Loucy (cell line): ENCODE measurements at regions not wholly inside any gene's neighbourhood (a gene's known extent, or its start where the extent isn't known, plus 50 kb on each side); places are given as distances from the start of the nearest gene placed in this dataset.

Experiments used
- H2AFZ ChIP-seq: fragments of 200-600 bp; sonication (generic); 2 replicates; pipeline ENCODE4 v1.6.0; 2016; ENCODE audit warnings: antibody characterized with exemption, mild to moderate bottlenecking, low read length, moderate library complexity
- H3F3A ChIP-seq: fragments of 200-600 bp; 2 replicates; pipeline ENCODE4 v1.6.0; 2016; ENCODE audit warnings: antibody characterized with exemption, low read depth, mild to moderate bottlenecking
- H3K27me3 ChIP-seq: fragments of 200-600 bp; sonication (generic); 2 replicates; pipeline ENCODE4 v1.6.1; 2014; ENCODE audit warnings: low read length, mild to moderate bottlenecking; ENCODE audit not compliant: insufficient read depth, poor library complexity, severe bottlenecking
- H3K36me3 ChIP-seq: fragments of 200-600 bp; sonication (generic); 2 replicates; pipeline ENCODE4 v1.6.1; 2016; ENCODE audit warnings: low read length; ENCODE audit not compliant: insufficient read depth
- H3K4me1 ChIP-seq: fragments of 200-600 bp; sonication (generic); 2 replicates; pipeline ENCODE4 v1.5.1; 2014; ENCODE audit warnings: low read length, mild to moderate bottlenecking; ENCODE audit not compliant: insufficient read depth, poor library complexity, severe bottlenecking
- H3K4me2 ChIP-seq: fragments of 200-600 bp; sonication (generic); 2 replicates; pipeline ENCODE4 v1.6.0; 2014; ENCODE audit warnings: antibody characterized with exemption, low read length, low read depth, mild to moderate bottlenecking; ENCODE audit not compliant: poor library complexity, severe bottlenecking
- H3K4me3 ChIP-seq: fragments of 200-600 bp; sonication (generic); 2 replicates; pipeline ENCODE4 v1.5.1; 2014; ENCODE audit warnings: low read length, mild to moderate bottlenecking, mixed read lengths; ENCODE audit not compliant: poor library complexity, severe bottlenecking
- H3K79me2 ChIP-seq: fragments of 200-600 bp; sonication (generic); 2 replicates; pipeline ENCODE4 v1.6.1; 2014; ENCODE audit warnings: low read length; ENCODE audit not compliant: insufficient read depth
- H3K9ac ChIP-seq: fragments of 200-600 bp; sonication (generic); 2 replicates; pipeline ENCODE4 v1.6.0; 2014; ENCODE audit warnings: mild to moderate bottlenecking, low read depth, low read length, moderate library complexity; ENCODE audit not compliant: poor library complexity, severe bottlenecking
- H3K9me2 ChIP-seq: fragments of 200-600 bp; sonication (generic); replicated peaks from 2 replicates; pipeline ENCODE4 v1.6.1; 2016; ENCODE audit warnings: low read depth, low read length, mixed read lengths
- H3K9me3 ChIP-seq: fragments of 200-600 bp; sonication (generic); 2 replicates; pipeline ENCODE4 v1.6.1; 2014; ENCODE audit warnings: mild to moderate bottlenecking, antibody characterized with exemption, low read length, low read depth; ENCODE audit not compliant: insufficient read depth
- H4K20me1 ChIP-seq: fragments of 200-600 bp; sonication (generic); 2 replicates; pipeline ENCODE4 v1.6.0; 2014; ENCODE audit warnings: antibody characterized with exemption, low read length, mild to moderate bottlenecking; ENCODE audit not compliant: insufficient read depth, poor library complexity, severe bottlenecking
- CTCF ChIP-seq: fragments of 200-600 bp; sonication (generic); conservative IDR thresholded peaks from 2 replicates; pipeline ENCODE4 v1.5.1; 2014; ENCODE audit warnings: mild to moderate bottlenecking, antibody characterized with exemption, low read length
- EZH2phosphoT487 ChIP-seq: fragments of 200-600 bp; IDR thresholded peaks from 2 replicates; pipeline ENCODE4 v1.6.1; 2018; ENCODE audit warnings: antibody characterized with exemption, mild to moderate bottlenecking, moderate library complexity, borderline replicate concordance

- no peaks in the 10 kb centered on the region for H3K79me2 ChIP-seq
- no peaks in the 10 kb centered on the region for H3K36me3 ChIP-seq
- no peaks in the 10 kb centered on the region for H3K9me3 ChIP-seq
- H3K27me3 ChIP-seq: no peaks in the 10 kb centered on the region
- H3F3A ChIP-seq: no peaks in the 10 kb centered on the region
- H4K20me1 ChIP-seq: no peaks in the 10 kb centered on the region
- H3K4me3 ChIP-seq: no peak overlapping the region
- H2AFZ ChIP-seq: no peak overlapping the region
- no peaks in the 10 kb centered on the region for H3K4me1 ChIP-seq
- TF ChIP-seq CTCF (no peak), EZH2phosphoT487 (no peak)
- H3K9me2 ChIP-seq: no peaks in the 10 kb centered on the region
- no peak overlapping the region for H3K9ac ChIP-seq
- no peak overlapping the region for H3K4me2 ChIP-seq
Observed at GRCh38 chr6:104409913-104410312, 449.8 kb downstream of the HACE1 start.

GRCh38 chr6:104407957-104408356, 451.8 kb downstream of the HACE1 start:
- Histone ChIP-seq H3K36me3 (no peaks in the 10 kb centered on the region), H3K4me1 (no peaks in the 10 kb centered on the region), H3K9me2 (no peaks in the 10 kb centered on the region), H3K4me3 (no peak overlapping the region), H4K20me1 (no peaks in the 10 kb centered on the region), H3K79me2 (no peaks in the 10 kb centered on the region), H2AFZ (no peak overlapping the region), H3K9me3 (no peaks in the 10 kb centered on the region), H3K9ac (no peak overlapping the region), H3K27me3 (no peaks in the 10 kb centered on the region), H3F3A (no peaks in the 10 kb centered on the region), H3K4me2 (no peak overlapping the region)
- TF ChIP-seq CTCF: no peak
- TF ChIP-seq EZH2phosphoT487: no peak

GRCh38 chr6:104404377-104404776, 455.3 kb downstream of the HACE1 start:
- Histone ChIP-seq H3K9me3 (no peaks in the 10 kb centered on the region), H4K20me1 (no peaks in the 10 kb centered on the region), H3K27me3 (no peaks in the 10 kb centered on the region), H3K4me1 (no peaks in the 10 kb centered on the region), H2AFZ (no peak overlapping the region), H3K79me2 (no peaks in the 10 kb centered on the region), H3F3A (no peaks in the 10 kb centered on the region), H3K4me3 (no peak overlapping the region), H3K4me2 (no peak overlapping the region), H3K36me3 (no peaks in the 10 kb centered on the region), H3K9me2 (no peaks in the 10 kb centered on the region), H3K9ac (no peak overlapping the region)
- TF ChIP-seq CTCF: no peak
- no peak for TF ChIP-seq EZH2phosphoT487
